ENCODE measurements at regions not wholly inside any gene's neighbourhood (a gene's known extent, or its start where the extent isn't known, plus 50 kb on each side); places are given as distances from the start of the nearest gene placed in this dataset.

- DNase-seq (ENCODE audit: low spot score in 2 of 2, unreplicated experiment in 2 of 2), result no peak
- Mint-ChIP-seq H3K4me1 (peaks cover 10% of the 10 kb centered on the region), H3K4me3 (no peak overlapping the region), H3K9me3 (no peaks in the 10 kb centered on the region), H3K27ac (no peak overlapping the region), H3K27me3 (ENCODE audit: low read depth) (peaks cover 20% of the 10 kb centered on the region), H3K36me3 (no peaks in the 10 kb centered on the region)
- no peak for TF ChIP-seq CTCF (IDR thresholded peaks at IDR 0.05; ENCODE audit: unreplicated experiment)
Observed at GRCh38 chr14:61202124-61202523, 79.0 kb downstream of the TMEM30B start.

- Mint-ChIP-seq H3K4me3 (no peak overlapping the region), H3K27me3 (ENCODE audit: low read depth) (peaks cover 20% of the 10 kb centered on the region)
Observed at GRCh38 chr14:61201171-61201570, 80.0 kb downstream of the TMEM30B start.

GRCh38 chr14:61197416-61197815 is 83.7 kb downstream of the TMEM30B start:
- TF ChIP-seq CTCF (IDR thresholded peaks at IDR 0.05; ENCODE audit: unreplicated experiment), result no peak
- peaks cover 17% of the 10 kb centered on the region for H3K27me3 Mint-ChIP-seq (ENCODE audit: low read depth)
- H3K36me3 Mint-ChIP-seq, result no peaks in the 10 kb centered on the region
- H3K4me3 Mint-ChIP-seq, result no peak overlapping the region
- DNase-seq (ENCODE audit: low spot score in 2 of 2, unreplicated experiment in 2 of 2), result no peak
- peaks cover 5% of the 10 kb centered on the region for H3K9me3 Mint-ChIP-seq
- peaks cover 10% of the 10 kb centered on the region for H3K4me1 Mint-ChIP-seq
- no peak overlapping the region for H3K27ac Mint-ChIP-seq

More at GRCh38 chr14:61201171-61201570, 80.0 kb downstream of the TMEM30B start:
- no peak for TF ChIP-seq CTCF (IDR thresholded peaks at IDR 0.05; ENCODE audit: unreplicated experiment)
- H3K27ac Mint-ChIP-seq, result no peak overlapping the region
- H3K4me1 Mint-ChIP-seq, result peaks cover 10% of the 10 kb centered on the region
- no peak for DNase-seq (ENCODE audit: low spot score in 2 of 2, unreplicated experiment in 2 of 2)
- no peaks in the 10 kb centered on the region for H3K9me3 Mint-ChIP-seq
- H3K36me3 Mint-ChIP-seq, result no peaks in the 10 kb centered on the region

GRCh38 chr14:61196792-61197191 is 84.3 kb downstream of the TMEM30B start:
- peaks cover 5% of the 10 kb centered on the region for H3K9me3 Mint-ChIP-seq
- peaks cover 13% of the 10 kb centered on the region for H3K27me3 Mint-ChIP-seq (ENCODE audit: low read depth)
- H3K4me1 Mint-ChIP-seq, result peaks cover 10% of the 10 kb centered on the region
- no peak overlapping the region for H3K4me3 Mint-ChIP-seq
- no peak overlapping the region for H3K27ac Mint-ChIP-seq
- no peak for DNase-seq (ENCODE audit: low spot score in 2 of 2, unreplicated experiment in 2 of 2)
- no peaks in the 10 kb centered on the region for H3K36me3 Mint-ChIP-seq
- TF ChIP-seq CTCF (IDR thresholded peaks at IDR 0.05; ENCODE audit: unreplicated experiment), result no peak

GRCh38 chr14:61196034-61196433 is 85.1 kb downstream of the TMEM30B start:
- no peak for DNase-seq (ENCODE audit: low spot score in 2 of 2, unreplicated experiment in 2 of 2)
- no peak for TF ChIP-seq CTCF (IDR thresholded peaks at IDR 0.05; ENCODE audit: unreplicated experiment)
- no peak overlapping the region for H3K27ac Mint-ChIP-seq
- H3K4me1 Mint-ChIP-seq, result peaks cover 10% of the 10 kb centered on the region
- peaks cover 5% of the 10 kb centered on the region for H3K9me3 Mint-ChIP-seq
- H3K4me3 Mint-ChIP-seq, result no peak overlapping the region
- H3K27me3 Mint-ChIP-seq (ENCODE audit: low read depth), result peaks cover 13% of the 10 kb centered on the region
- H3K36me3 Mint-ChIP-seq, result no peaks in the 10 kb centered on the region

GRCh38 chr14:61193476-61193875 is 87.7 kb downstream of the TMEM30B start:
- H3K9me3 Mint-ChIP-seq, result peaks cover 5% of the 10 kb centered on the region
- no peaks in the 10 kb centered on the region for H3K36me3 Mint-ChIP-seq
- no peak for TF ChIP-seq CTCF (IDR thresholded peaks at IDR 0.05; ENCODE audit: unreplicated experiment)
- H3K4me1 Mint-ChIP-seq, result peaks cover 9% of the 10 kb centered on the region
- DNase-seq (ENCODE audit: low spot score in 2 of 2, unreplicated experiment in 2 of 2), result no peak
- peaks cover 19% of the 10 kb centered on the region for H3K27me3 Mint-ChIP-seq (ENCODE audit: low read depth)
- no peak overlapping the region for H3K27ac Mint-ChIP-seq
- H3K4me3 Mint-ChIP-seq, result no peak overlapping the region
